HG02852 (cell line): ENCODE measurements at regions not wholly inside any gene's neighbourhood (a gene's known extent, or its start where the extent isn't known, plus 50 kb on each side); places are given as distances from the start of the nearest gene placed in this dataset.
"Not testable (repeated sequence)": the region's sequence is repeated elsewhere in the genome, so short reads cannot be mapped to it uniquely, and the experiment has no call there.

Source experiments
- ATAC-seq: cut with Tn5 transposase; IDR thresholded peaks from one replicate; pipeline ENCODE4 v1.9.1; 2021; ENCODE audit warnings: mild to moderate bottlenecking, moderate library complexity; ENCODE audit not compliant: unreplicated experiment

DNA sequence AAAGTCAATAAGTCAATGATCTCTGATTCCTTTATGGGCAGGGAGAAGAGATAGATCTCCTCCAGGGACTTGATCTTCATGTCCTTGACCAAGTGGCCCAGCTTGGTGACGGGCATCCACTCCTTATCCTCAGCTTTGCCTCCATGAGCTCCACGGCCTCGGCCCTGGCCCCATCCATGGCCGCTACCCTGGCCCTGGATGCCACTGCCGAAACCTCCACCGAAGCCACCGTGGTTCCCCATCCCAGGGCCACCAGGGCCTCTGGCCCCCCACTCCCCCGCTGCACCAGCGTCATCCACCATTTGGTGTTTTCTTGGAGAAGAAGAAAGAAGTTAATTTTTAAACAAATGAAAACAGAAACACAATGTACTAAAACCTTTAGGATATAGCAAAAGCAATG lies 518.1 kb downstream of the GRXCR1 start:
- no peak for ATAC-seq

DNA sequence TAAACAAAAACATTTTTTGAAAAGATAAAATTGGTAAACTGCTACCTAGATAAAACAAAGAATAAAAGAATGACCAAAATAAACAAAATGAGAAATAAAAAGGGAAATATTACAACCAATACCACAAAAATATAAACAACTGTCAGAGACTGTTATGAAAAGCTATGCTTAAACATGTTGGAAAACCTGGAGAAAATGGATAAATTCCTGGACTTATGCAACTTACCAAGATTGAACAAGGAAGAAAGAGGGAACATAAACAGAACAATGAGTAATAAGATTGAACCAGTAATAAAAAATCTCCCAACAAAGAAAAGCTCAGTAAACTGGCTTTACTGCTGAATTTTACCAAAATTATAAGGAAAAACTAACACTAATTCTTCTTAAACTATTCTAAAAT lies 518.7 kb downstream of the GRXCR1 start:
- no peak for ATAC-seq

DNA sequence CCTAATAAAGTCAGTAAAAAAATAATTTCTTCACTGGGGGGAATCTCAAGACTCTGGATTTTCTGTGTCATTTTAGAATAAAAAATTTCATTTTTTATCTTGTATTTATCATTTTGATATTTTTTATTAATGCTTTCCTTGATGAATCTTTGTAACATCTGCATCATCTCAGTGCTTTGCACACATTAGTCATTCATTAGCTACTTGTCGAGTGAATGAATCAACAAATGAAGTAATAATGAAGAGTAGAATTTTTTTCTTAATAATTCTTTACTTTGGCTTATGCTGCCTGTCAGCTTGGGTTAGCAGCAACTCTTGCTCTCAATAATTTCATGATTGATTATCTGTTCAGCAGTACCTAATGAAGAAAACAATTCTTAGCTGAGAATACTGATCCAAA lies 530.8 kb downstream of the GRXCR1 start:
- ATAC-seq = no peak

DNA sequence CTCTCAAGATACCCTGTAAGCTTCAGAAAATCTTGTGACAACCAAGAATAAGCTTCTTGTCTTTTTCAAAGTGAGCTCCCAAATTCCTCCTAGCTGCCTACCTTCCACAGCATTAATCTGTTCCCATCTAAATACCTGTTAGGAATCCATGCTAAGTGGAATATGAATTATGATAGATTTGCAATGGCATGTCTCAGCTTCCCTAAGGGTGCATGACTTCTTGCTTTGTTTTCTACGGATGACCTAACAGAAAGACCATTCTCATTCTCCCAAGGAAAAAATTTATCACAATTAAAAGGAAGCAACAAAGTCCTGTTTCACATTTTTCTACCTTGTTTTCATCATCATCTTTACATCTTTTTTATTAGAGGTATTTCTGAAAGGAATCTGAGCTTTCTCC lies 532.7 kb downstream of the GRXCR1 start:
- no peak for ATAC-seq

DNA sequence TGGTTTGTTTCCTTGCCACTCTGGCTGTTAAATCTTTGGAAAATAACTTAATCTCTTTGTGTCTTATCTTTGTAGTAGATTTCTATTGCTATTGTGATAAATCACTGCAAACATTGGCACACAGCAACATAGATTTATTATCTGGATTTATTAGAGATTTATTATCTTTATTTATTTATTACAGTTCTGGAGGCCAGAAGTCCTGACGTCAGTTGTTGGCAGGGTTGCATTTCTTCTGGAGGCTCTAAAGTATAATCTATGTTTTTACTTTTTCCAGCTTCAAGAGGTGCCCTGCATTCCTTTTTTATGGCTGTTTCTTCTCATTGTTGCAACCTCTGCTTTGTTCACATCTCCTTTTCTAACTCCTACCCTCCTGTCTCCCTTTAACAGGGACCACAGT lies 542.8 kb downstream of the GRXCR1 start:
- no peak for ATAC-seq

DNA sequence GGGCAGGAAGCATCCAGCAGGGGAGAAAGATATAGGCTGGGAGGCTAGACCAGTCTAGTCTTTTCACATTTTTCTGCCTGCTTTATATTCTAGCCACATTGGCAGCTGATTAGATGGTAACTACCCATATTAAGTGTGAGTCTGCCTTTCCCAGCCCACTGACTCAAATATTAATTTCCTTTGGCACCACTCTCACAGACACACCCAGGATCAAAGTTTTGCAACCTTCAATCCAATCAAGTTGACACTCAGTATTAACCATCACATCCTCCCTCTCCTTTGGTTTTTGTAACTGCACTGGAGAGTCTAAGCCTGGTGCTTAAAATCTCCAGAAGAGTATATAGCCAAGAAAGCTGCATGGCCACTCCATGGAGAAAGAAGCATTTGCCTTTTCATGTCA lies 560.4 kb downstream of the GRXCR1 start:
- ATAC-seq = no peak

DNA sequence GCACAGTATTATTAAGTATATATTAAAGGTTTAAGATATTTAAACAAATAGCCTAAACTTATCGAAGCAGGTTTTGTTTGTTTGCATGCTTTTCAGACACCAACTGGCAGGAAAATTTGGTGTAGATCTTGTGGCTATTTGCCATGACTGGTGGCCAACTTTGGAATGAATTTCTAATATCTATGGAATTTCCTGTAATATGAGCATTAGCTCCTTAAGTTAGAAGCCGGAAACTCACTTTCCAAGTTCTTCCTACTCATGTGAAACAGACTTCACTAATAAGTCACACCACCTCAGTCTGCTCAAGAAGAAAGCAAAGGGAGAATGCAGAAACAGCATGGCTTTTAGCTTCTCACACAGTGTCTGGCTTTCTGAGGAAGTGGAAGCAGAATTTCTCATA lies 563.9 kb downstream of the GRXCR1 start:
- ATAC-seq = no peak

DNA sequence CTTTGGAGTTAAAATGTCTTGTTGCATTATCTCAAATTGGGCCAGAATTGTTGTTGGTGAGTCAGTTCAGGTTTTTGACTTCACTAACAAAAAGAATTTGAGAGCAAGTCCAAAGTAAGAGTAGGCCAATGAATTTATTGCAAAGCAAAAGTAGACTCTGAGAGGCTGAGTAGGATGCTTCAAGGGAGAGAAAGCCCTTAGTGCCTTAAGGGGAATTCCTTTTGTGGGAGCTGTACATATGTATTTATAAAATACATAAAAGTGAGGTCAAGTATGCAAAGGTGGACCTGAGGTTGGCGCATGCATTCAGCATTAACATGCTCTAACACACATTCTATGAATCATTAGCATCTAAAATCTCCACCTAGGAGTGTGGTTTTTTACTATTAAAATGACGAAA lies 565.4 kb downstream of the GRXCR1 start:
- no peak for ATAC-seq

DNA sequence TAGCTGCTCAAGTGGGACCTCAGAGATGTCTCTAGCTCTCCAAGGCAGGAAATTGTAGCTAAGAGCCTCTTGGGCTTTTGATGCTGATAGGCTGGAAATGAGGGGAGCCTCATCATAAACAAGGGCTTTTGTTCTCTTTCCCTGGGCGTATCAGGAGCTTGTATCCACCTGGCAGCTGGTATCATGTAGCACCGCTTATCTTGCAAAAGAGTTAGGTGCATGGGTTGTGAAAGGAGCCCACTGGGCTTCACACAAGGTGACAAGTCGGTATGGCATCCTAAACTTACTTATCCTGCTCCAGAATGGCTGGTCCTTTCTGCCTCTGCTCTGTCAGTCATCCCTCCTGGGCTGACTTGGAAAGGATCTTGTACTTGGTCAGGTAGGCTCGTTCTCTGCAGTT lies 565.8 kb downstream of the GRXCR1 start:
- no peak for ATAC-seq

DNA sequence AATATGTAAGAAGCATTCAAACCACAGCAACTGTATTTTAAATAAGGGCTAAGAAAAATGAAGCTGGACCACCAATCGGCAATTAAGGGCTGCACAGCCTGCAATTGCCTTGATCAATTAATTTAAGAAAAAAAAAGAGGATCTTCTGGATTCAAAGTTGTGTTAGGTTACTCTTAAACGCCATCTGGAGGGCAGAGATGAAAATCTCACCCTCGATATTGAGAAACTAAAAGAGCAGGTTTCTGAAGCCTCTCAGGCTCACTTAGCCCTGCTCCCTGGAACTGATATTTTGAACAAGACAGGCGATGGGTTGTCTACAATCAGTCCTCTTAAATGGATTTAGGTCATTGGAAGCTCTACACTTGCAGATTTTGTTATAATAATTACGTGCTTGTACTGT lies 579.4 kb downstream of the GRXCR1 start:
- ATAC-seq = no peak

DNA sequence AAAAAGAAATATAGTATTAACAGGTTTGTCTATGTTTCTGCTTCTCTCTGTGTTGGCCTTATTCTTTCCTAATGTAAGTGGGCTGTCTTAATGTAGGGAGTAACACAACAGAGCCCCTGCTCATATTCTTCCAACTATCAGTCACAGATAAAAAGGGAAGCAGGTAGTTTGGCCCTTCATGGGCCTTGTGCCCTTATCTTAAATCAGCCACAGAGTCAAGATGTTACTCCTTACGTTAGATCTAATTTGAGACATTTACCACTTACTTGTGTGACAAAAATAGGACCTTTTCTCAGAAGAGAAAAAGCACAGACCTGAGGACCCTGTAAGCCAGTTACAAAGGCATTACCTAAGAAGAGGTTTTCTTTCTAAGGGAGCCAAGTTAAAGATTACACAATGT lies 589.0 kb downstream of the GRXCR1 start:
- no peak for ATAC-seq

DNA sequence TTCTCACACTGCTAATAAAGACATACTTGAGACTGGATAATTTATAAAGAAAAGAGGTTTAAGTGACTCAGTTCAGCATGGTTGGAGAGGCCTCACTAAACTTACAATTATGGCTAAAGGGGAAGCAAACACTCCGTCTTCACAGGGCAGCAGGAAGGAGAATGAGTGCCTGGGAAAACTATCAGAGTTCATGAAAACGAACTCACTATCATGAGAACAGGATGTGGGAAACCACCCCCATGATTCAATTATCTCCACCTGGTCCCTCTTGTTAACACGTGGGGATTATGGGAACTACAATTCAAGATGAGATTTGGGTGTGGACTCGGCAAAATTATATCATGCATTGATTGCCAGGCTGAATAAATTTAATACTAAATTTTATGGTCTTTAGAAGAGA lies 592.7 kb downstream of the GRXCR1 start:
- no peak for ATAC-seq

DNA sequence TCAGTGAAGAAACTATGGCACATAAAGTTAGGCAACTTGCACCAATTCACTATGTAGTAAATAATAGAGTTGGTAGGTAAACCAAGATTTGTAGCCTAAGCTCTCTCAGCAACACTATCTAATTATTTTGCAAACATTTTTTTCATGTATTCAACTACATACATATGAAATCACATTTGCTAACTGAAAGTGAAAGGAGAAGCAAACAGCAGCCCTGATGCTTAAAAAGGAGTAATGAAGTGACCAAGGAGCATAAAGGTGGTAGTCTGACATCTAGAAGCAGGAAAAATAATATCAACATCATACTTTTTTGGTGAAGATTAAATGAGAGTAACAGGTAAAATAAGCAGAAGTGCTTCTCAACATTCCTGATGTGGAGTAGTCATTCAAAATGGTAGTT lies 603.7 kb downstream of the GRXCR1 start:
- ATAC-seq = no peak

DNA sequence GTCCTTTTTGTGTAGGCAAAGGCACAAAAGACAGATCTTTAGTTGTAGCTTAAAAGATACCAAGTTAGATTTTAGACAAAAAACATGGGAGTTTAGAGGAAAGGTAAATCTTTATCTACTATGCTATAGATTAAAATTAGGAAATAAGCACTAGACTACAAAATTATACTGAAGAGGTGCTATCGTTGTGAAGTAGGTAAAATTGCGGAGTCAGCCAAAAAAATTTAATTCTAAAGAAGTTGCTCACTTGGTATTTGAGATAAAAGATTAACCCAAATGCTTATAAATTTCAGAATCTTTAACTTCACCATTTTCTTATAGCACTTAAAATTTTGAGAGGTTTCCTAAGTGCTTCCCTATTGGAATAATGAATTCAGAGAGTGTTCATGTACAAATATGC lies 604.1 kb downstream of the GRXCR1 start:
- ATAC-seq = no peak

DNA sequence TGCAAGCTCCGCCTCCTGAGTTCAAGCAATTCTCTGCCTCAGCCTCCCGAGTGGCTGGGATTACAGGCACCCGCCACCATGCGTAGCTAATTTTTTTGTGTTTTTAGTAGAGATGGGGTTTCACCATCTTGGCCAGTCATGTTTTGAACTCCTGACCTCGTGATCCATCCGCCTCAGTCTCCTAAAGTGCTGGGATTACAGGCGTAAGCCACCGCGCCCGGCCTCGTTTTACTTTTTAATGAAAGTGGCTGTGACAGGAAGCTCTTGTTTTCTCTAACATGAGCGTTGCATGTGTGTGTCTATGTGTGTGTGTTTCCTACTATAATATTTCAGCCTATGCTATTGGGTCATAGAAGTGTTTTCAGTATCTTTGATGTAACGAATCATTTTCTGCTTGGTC lies 613.3 kb downstream of the GRXCR1 start:
- ATAC-seq = not testable (repeated sequence)

DNA sequence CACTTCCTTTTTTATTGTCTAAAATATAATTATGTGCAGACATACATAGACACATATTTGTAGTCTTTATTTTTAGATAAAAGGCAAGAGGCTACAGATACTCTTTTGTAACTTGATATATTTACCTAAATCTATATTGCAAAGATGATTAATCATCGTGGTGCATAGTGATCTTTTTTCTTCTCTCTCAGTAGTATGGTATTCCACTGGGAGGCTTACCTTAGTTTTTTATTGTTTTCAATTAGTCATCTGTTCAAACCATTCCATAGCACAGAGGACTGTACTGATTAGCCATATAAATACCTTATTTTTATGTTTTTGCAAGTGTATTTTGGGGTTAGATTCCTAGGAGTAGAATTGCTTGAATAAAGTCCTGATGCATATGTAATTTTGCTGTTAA lies 619.7 kb downstream of the GRXCR1 start:
- ATAC-seq = no peak

DNA sequence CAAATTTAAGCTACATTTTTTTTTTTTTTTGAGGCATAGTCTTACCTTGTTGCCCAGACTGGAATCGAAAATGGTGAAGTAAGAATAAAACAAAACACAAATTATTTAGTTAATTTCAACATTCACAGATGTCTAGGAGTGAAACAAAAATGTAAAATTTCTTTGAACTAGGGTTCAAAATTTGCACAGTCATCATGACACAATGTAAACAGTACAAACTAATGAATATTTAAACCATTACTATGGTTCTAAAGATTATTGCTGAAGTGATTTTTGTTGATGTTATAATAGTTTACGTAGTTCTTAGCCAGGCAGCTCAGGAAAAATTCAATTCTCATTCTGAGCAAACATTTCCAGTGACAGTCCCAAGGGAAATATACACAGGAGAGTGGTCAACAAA lies 633.1 kb downstream of the GRXCR1 start:
- ATAC-seq = no peak

DNA sequence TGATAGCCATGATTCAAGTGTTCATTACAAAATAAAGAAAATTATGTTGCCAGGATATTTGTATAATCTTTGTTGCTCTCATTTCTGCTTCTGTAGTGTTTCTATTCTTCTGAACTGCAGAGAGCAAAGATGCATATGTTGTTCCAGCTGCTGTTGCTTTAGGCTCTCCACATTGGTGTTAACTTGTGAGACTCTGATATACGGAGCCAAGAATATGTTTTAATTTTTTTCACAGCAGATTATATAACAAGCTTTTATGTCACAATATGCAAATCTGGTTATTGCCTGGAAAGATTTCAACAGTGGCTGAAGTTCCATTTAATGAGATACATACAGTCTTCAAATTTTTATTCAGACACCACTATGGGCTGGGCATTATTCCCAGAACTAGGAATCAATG lies 655.0 kb downstream of the GRXCR1 start:
- ATAC-seq = no peak

DNA sequence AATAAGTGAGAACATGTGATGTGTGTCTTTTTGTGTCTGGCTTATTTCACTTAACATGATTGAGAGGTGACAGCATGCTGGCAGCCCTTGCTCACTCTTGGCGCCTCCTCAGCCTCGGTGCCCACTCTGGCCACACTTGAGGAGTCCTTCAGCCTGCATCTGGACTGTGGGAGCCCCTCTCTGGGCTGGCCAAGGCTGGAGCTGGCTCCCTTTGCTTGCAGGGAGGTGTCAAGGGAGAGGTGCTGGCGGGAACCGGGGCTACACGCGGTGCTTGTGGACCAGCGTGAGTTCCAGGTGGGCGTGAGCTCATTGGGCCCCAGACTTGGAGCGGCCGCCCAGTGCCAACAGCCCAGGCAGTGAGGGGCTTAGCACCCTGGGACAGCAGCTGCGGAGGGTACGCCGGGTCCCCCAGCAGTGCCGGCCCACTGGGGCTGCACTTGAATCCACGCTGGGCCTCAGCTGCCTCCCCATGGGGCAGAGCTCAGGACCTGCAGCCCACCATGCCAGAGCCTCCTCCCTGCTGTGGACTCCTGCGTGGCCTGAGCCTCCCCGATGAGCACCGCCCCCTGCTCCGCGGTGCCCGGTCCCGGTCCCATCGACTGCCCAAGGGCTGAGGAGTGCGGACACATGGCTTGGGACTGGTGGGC lies 658.6 kb downstream of the GRXCR1 start:
- no peak for ATAC-seq

DNA sequence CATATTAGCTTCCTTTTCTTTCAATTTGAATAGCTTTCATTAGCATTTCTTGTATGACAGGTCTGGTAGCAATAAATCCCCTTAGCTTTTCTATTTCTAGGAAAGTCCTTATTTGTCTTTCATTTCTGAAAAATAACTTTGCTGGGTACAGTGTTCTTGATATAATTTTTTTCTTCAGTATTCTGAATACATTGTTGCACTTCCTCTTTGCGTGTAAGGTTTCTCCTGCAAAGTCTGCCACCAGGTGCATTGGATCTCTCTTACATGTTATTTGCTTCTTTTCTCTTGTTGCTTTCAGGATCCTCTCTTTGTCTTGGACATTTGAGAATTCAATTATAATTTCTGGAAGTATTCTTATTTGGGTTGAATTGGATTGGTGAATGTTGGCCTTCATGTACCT lies 663.7 kb downstream of the GRXCR1 start:
- no peak for ATAC-seq

DNA sequence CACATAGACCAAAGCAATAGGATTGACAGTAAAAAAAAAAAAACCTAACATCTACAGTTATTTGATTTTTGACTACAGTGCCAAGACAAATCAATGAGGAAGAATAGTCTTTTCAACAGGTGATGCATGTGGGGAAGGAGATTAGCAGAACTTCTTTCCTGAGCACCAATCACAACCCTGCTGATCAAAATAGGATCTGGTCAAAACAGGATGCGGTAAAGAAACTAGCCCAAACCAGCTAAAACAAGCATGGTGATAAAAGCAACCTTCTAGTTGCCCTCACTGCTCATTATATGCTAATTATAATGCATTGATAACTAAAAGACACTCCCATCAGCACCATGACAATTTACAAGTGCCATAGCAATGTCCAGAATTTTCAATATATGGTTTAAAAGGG lies 667.5 kb downstream of the GRXCR1 start:
- no peak for ATAC-seq

DNA sequence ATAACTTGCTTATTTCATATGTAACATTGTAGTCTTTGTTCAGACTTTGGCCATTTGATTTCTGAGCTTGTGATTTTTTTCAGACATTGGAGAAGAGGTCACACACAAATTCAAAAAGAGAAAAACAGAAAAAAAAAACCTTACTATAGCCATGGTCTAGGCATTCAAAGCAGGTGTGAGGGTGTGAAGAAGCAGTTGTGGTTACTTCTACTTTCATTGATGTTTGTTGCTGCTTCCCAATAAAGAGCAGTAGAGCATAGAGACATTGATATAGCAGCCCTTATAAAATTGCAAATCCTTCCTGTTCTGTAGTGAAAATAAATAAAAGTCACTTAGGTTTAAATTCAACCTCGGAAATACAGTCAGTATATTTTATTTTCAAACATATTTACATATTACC lies 671.6 kb downstream of the GRXCR1 start:
- ATAC-seq = no peak

DNA sequence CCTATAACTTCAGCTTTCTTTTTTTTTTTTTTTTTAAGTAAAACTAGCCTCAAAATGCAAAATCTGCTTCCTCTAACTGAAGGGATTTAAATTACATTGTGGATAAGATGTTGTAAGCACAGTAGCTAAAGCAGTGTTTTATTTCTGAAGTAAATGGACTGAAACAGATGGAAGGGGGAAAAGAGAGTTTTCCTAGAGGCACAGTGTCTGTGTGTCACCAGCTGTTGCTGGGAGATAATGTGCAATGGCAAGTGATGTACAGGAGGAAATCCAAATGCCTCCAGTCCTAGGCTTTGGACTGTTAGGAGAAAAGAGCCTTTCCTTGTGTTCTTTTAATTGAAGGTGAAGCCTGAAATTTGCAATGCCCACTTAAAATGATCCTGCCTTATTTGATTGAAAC lies 672.1 kb downstream of the GRXCR1 start:
- no peak for ATAC-seq

DNA sequence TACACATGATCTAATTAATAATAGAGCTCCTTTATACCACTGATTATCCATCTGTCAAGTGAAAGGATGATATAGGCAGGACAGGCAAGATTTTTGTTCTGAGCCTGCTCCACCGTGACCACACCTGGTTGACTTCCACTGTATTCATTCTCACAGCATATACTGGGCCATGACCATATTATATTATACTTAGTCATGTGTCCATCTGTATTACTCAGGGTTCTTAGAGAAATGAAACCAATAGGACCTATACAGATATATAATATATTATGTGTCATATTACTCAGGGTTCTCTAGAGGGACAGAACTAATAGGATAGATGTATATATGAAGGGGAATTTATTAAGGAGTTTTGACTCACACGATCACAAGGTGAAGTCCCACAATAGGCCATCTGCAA lies 675.1 kb downstream of the GRXCR1 start:
- no peak for ATAC-seq
